H1 (cell line): ENCODE measurements at regions not wholly inside any gene's neighbourhood (a gene's known extent, or its start where the extent isn't known, plus 50 kb on each side); places are given as distances from the start of the nearest gene placed in this dataset.

Experiments
- CTCF ChIA-PET: fragments of 300-600 bp; sonication (Branson Sonifier 250); formaldehyde crosslinking; loops from one replicate; lab custom pipeline; 2021; ENCODE audit not compliant: partially characterized antibody; lab: Charles Lee
- POLR2A ChIA-PET: fragments of 300-600 bp; sonication (Branson Sonifier 250); formaldehyde crosslinking; loops from one replicate; lab custom pipeline; 2021; ENCODE audit warnings: inconsistent platforms; ENCODE audit not compliant: partially characterized antibody; lab: Charles Lee
- DNase-seq, 2 experiments: peaks; one replicate each; pipeline versions ENCODE4 v3.0.0 to v3.0.0-alpha.2; 2010 to 2022; ENCODE audit warnings: low spot score in 2 of 2, low read depth in 1 of 2, mixed read lengths in 1 of 2
- FAIRE-seq: peaks from 2 replicates; lab custom pipeline; 2011; peaks lifted over from hg19 to GRCh38; lab: Jason Lieb, UNC
- H2AFZ ChIP-seq: 2 replicates; pipeline ENCODE4 v1.8.1; 2012; ENCODE audit warnings: low read length, inconsistent platforms
- H2AK5ac ChIP-seq: 2 replicates; pipeline ENCODE4 v1.6.1; 2013; ENCODE audit warnings: low read depth, low read length
- H2BK120ac ChIP-seq: replicated peaks from 2 replicates; pipeline ENCODE3; 2013; ENCODE audit warnings: low read depth, low read length, inconsistent platforms
- H2BK12ac ChIP-seq: 2 replicates; pipeline ENCODE4 v1.6.1; 2013; ENCODE audit warnings: low read depth, low read length
- H2BK15ac ChIP-seq: 2 replicates; pipeline ENCODE4 v1.6.1; 2013; ENCODE audit warnings: low read length
- H2BK20ac ChIP-seq: 2 replicates; pipeline ENCODE4 v1.6.1; 2013; ENCODE audit warnings: low read length
- H2BK5ac ChIP-seq: 2 replicates; pipeline ENCODE4 v1.6.1; 2013; ENCODE audit warnings: low read depth, low read length
- H3K14ac ChIP-seq: 2 replicates; pipeline ENCODE4 v1.6.1; 2013; ENCODE audit warnings: inconsistent platforms; ENCODE audit not compliant: insufficient read length
- H3K18ac ChIP-seq: 2 replicates; pipeline ENCODE4 v1.6.1; 2013; ENCODE audit warnings: low read length; ENCODE audit errors: extremely low read depth
- H3K23ac ChIP-seq: 2 replicates; pipeline ENCODE4 v1.6.1; 2013; ENCODE audit warnings: inconsistent platforms; ENCODE audit not compliant: insufficient read length
- H3K23me2 ChIP-seq: 2 replicates; pipeline ENCODE4 v1.6.1; 2013; ENCODE audit warnings: low read depth, low read length
- H3K27ac ChIP-seq: 2 replicates; pipeline ENCODE4 v1.6.1; 2011; ENCODE audit warnings: low read depth, low read length, inconsistent platforms
- H3K27me3 ChIP-seq, 4 experiments: replicated peaks in 1 of 4; 1 replicate in 1 of 4; 2 replicates in 3 of 4; pipeline versions ENCODE4 v1.6.1 to v1.8.1; 2011 to 2013; ENCODE audit warnings: low read length in 3 of 4, mild to moderate bottlenecking in 3 of 4, inconsistent platforms in 2 of 4, mixed read lengths in 2 of 4, moderate library complexity in 1 of 4; ENCODE audit not compliant: control insufficient read depth in 3 of 4, insufficient read depth in 3 of 4; ENCODE audit errors: extremely low read depth in 1 of 4
- H3K36me3 ChIP-seq, 4 experiments: 2 replicates each; pipeline versions ENCODE4 v1.6.1 to v1.8.1; 2011 to 2013; ENCODE audit warnings: mild to moderate bottlenecking in 4 of 4, low read length in 3 of 4, moderate library complexity in 2 of 4, control low read depth in 1 of 4, inconsistent platforms in 1 of 4; ENCODE audit not compliant: insufficient read depth in 4 of 4, control insufficient read depth in 2 of 4
- H3K4ac ChIP-seq: replicated peaks from 2 replicates; pipeline ENCODE3; 2013; ENCODE audit warnings: low read length, low read depth, mixed read lengths, inconsistent platforms; ENCODE audit not compliant: insufficient read length
- H3K4me1 ChIP-seq, 4 experiments: replicated peaks in 1 of 4; 1 replicate in 1 of 4; 2 replicates in 3 of 4; pipeline versions ENCODE4 v1.6.1 to v1.8.1; 2011 to 2013; ENCODE audit warnings: low read length in 3 of 4, inconsistent platforms in 2 of 4, mixed read lengths in 1 of 4; ENCODE audit not compliant: insufficient read depth in 4 of 4, control insufficient read depth in 3 of 4
- H3K4me2 ChIP-seq, 2 experiments: 2 replicates each; pipeline versions ENCODE4 v1.6.1 to v1.8.1; 2011 to 2013; ENCODE audit warnings: low read depth in 2 of 2, low read length in 2 of 2, control low read depth in 1 of 2, inconsistent platforms in 1 of 2, mild to moderate bottlenecking in 1 of 2; ENCODE audit not compliant: insufficient read depth in 1 of 2
- H3K4me3 ChIP-seq, 4 experiments: fragments of 200-600, 300-600 bp in 1 of 4; sonication (generic), shearing (Covaris generic), sonication (Bioruptor Twin) in 1 of 4; 2 replicates each; pipeline versions ENCODE4 v1.5.1 to v1.8.1; 2011 to 2016; ENCODE audit warnings: low read length in 4 of 4, low read depth in 3 of 4, control low read depth in 2 of 4, inconsistent platforms in 2 of 4, mild to moderate bottlenecking in 2 of 4, mixed read lengths in 1 of 4, moderate library complexity in 1 of 4; ENCODE audit not compliant: insufficient read depth in 2 of 4; ENCODE audit errors: extremely low read depth in 1 of 4
- H3K56ac ChIP-seq: replicated peaks from 2 replicates; pipeline ENCODE3; 2013; ENCODE audit warnings: low read depth, mild to moderate bottlenecking, mixed read lengths, low read length, inconsistent platforms; ENCODE audit not compliant: insufficient read length
- H3K79me1 ChIP-seq: 2 replicates; pipeline ENCODE4 v1.6.1; 2013; ENCODE audit warnings: low read depth, low read length, control low read depth
- H3K79me2 ChIP-seq, 2 experiments: 2 replicates each; pipeline versions ENCODE4 v1.6.1 to v1.8.1; 2012 to 2013; ENCODE audit warnings: low read length in 2 of 2, mild to moderate bottlenecking in 2 of 2, inconsistent platforms in 1 of 2; ENCODE audit not compliant: insufficient read depth in 2 of 2, control insufficient read depth in 1 of 2
- H3K9ac ChIP-seq, 4 experiments: replicated peaks in 1 of 4; 1 replicate in 1 of 4; 2 replicates in 3 of 4; pipeline versions ENCODE4 v1.6.1 to v1.8.1; 2011 to 2013; ENCODE audit warnings: low read depth in 3 of 4, low read length in 3 of 4, control low read depth in 2 of 4, mild to moderate bottlenecking in 2 of 4, moderate library complexity in 2 of 4, inconsistent platforms in 1 of 4; ENCODE audit errors: extremely low read depth in 1 of 4
- H3K9me3 ChIP-seq, 2 experiments: 2 replicates each; pipeline versions ENCODE4 v1.6.1 to v1.8.1; 2012 to 2013; ENCODE audit warnings: mild to moderate bottlenecking in 2 of 2, moderate library complexity in 2 of 2, control low read depth in 1 of 2, inconsistent platforms in 1 of 2, low read depth in 1 of 2, low read length in 1 of 2, mixed read lengths in 1 of 2; ENCODE audit not compliant: insufficient read depth in 2 of 2
- H4K20me1 ChIP-seq, 2 experiments: replicated peaks in 1 of 2; 2 replicates each; pipeline versions ENCODE3 to v1.8.1; 2011 to 2013; ENCODE audit warnings: inconsistent platforms in 2 of 2, low read length in 2 of 2, mild to moderate bottlenecking in 1 of 2; ENCODE audit not compliant: insufficient read depth in 2 of 2, control insufficient read depth in 1 of 2
- H4K5ac ChIP-seq: 2 replicates; pipeline ENCODE4 v1.6.1; 2013; ENCODE audit warnings: low read length, low read depth, mixed read lengths, inconsistent platforms; ENCODE audit not compliant: insufficient read length
- H4K8ac ChIP-seq: 2 replicates; pipeline ENCODE4 v1.8.0; 2013; ENCODE audit warnings: mild to moderate bottlenecking, moderate library complexity, low read length, inconsistent platforms; ENCODE audit not compliant: insufficient read depth; ENCODE audit errors: extremely low read depth
- H4K91ac ChIP-seq: replicated peaks from 2 replicates; pipeline ENCODE3; 2013; ENCODE audit warnings: low read length, mixed read lengths, inconsistent platforms; ENCODE audit not compliant: insufficient read length
- CBX5 ChIP-seq: fragments of 300-800, 300-1000 bp; sonication (generic); IDR thresholded peaks from 2 replicates; pipeline ENCODE4 v1.7.1; 2016; ENCODE audit warnings: antibody characterized with exemption, low read length, low read depth
- CEBPB ChIP-seq: IDR thresholded peaks from 2 replicates; pipeline ENCODE4 v1.6.1; 2012; ENCODE audit warnings: low read depth, low read length
- CTBP2 ChIP-seq: IDR thresholded peaks from 2 replicates; pipeline ENCODE4 v1.7.0; 2011; ENCODE audit warnings: borderline replicate concordance, mild to moderate bottlenecking, moderate library complexity, mixed read lengths, low read length; ENCODE audit not compliant: insufficient read depth, insufficient read length
- E2F6 ChIP-seq: IDR thresholded peaks from 2 replicates; pipeline ENCODE4 v1.6.1; 2012; ENCODE audit warnings: inconsistent platforms
- EGR1 ChIP-seq: IDR thresholded peaks from 2 replicates; pipeline ENCODE4 v1.6.1; 2011; ENCODE audit warnings: low read depth, low read length, borderline replicate concordance
- JUND ChIP-seq: IDR thresholded peaks from 2 replicates; pipeline ENCODE4 v1.6.1; 2011; ENCODE audit warnings: mild to moderate bottlenecking, improper control_type of control experiment, low read length
- KDM5A ChIP-seq: fragments of 200-600 bp; IDR thresholded peaks from 2 replicates; pipeline ENCODE4 v1.7.1; 2012; ENCODE audit warnings: mild to moderate bottlenecking, low read length, inconsistent platforms, mixed read lengths
- SP1 ChIP-seq: IDR thresholded peaks from 2 replicates; pipeline ENCODE4 v1.6.1; 2011; ENCODE audit warnings: low read depth, low read length
- SRF ChIP-seq: IDR thresholded peaks from 2 replicates; pipeline ENCODE4 v1.6.1; 2011; ENCODE audit warnings: mild to moderate bottlenecking, low read depth, low read length, moderate library complexity
- TCF12 ChIP-seq: IDR thresholded peaks from 2 replicates; pipeline ENCODE4 v1.6.1; 2011; ENCODE audit warnings: low read depth, mild to moderate bottlenecking, low read length
- USF2 ChIP-seq: IDR thresholded peaks from 2 replicates; pipeline ENCODE4 v1.6.1; 2011; ENCODE audit warnings: low read length, improper control_type of control experiment
- WGBS, 2 experiments: shearing (Covaris generic) in 1 of 2; methylation state at CpG; one replicate each; pipeline versions ENCODE4 v1.1.6 to v1.1.7; 2013 to 2015; ENCODE audit warnings: low lambda C conversion rate in 2 of 2, mixed read lengths in 2 of 2, inconsistent platforms in 1 of 2, low coverage in 1 of 2, missing lambda C conversion rate in 1 of 2; ENCODE audit not compliant: insufficient replicate concordance in 2 of 2, insufficient coverage in 1 of 2, insufficient read length in 1 of 2; ENCODE audit errors: extremely low coverage in 1 of 2, missing lambda C conversion rate in 1 of 2; 5-methylcytosine and 5-hydroxymethylcytosine counted together

- Histone ChIP-seq H2BK120ac (no peak overlapping the region), H3K4me2 (no peak overlapping the region), H2AFZ (no peak overlapping the region), H4K5ac (no peak overlapping the region), H3K9me3 (no peaks in the 10 kb centered on the region), H3K79me2 (no peaks in the 10 kb centered on the region), H3K27ac (no peak overlapping the region), H3K36me3 (no peaks in the 10 kb centered on the region), H4K20me1 (no peaks in the 10 kb centered on the region), H4K8ac (no peak overlapping the region), H2BK5ac (no peak overlapping the region), H3K79me1 (no peaks in the 10 kb centered on the region), H2BK15ac (no peak overlapping the region), H2BK12ac (no peak overlapping the region), H3K23me2 (no peaks in the 10 kb centered on the region), H3K4me1 (peaks cover 0 to 5% (median 1%) of the 10 kb centered on the region in 4 experiments; a peak in 3 of 7 replicates), H3K23ac (no peak overlapping the region), H3K9ac (no peak overlapping the region), H3K4ac (no peak overlapping the region), H3K4me3 (no peak overlapping the region), H3K18ac (no peak overlapping the region), H3K56ac (no peak overlapping the region), H3K27me3 (no peaks in the 10 kb centered on the region), H3K14ac (no peak overlapping the region), H4K91ac (no peak overlapping the region), H2BK20ac (no peak overlapping the region), H2AK5ac (no peak overlapping the region)
- WGBS, 2 experiments, result 67% methylated on average over 3 of the region's 3 CpGs; no CpG with 5 or more reads in 1 of the 2 experiments
- CTCF ChIA-PET, result no interaction called here
- POLR2A ChIA-PET, result no interaction called here
- FAIRE-seq, result no peak
- no peak for DNase-seq
- no peak for TF ChIP-seq KDM5A
- no peak for TF ChIP-seq E2F6
- no peak for TF ChIP-seq TCF12
- no peak for TF ChIP-seq CTBP2
- TF ChIP-seq SP1, result no peak
- no peak for TF ChIP-seq EGR1
- TF ChIP-seq USF2, result no peak
- no peak for TF ChIP-seq CBX5
- no peak for TF ChIP-seq CEBPB
- TF ChIP-seq SRF, result no peak
- no peak for TF ChIP-seq JUND
These were observed 124.1 kb downstream of the ZNF365 start for GRCh38 chr10:62498271-62498670.
